ENCODE measurements at regions not wholly inside any gene's neighbourhood (a gene's known extent, or its start where the extent isn't known, plus 50 kb on each side); places are given as distances from the start of the nearest gene placed in this dataset.
A peak's percentile ranks its signal among the peaks of the same experiment; 100 is the strongest.
"Not testable (repeated sequence)": the region's sequence is repeated elsewhere in the genome, so short reads cannot be mapped to it uniquely, and the experiment has no call there.

- H3K4me3 ChIP-seq (ENCODE audit: low read depth, low read length) = no peak overlapping the region
- ChIA-PET POLR2A (no interaction called here), CTCF (interaction anchor here (0.9 kb wide), 1 partner anchor 550 kb away, joined by 3 read pairs; no protein-coding TSS in a partner anchor)
- no peak for TF ChIP-seq CTCF (IDR thresholded peaks at IDR 0.05; ENCODE audit: insufficient read depth, low read length, missing control alignments)
- no peak for DNase-seq (ENCODE audit: low read depth, low spot score)
These were observed 120.7 kb upstream of the NT5E start for GRCh38 chr6:85329196-85329595.

- POLR2A ChIA-PET; H3K4me3 ChIP-seq (ENCODE audit: low read depth, low read length); DNase-seq (ENCODE audit: low read depth, low spot score): not testable (repeated sequence)
- CTCF ChIA-PET = interaction anchor here (1.1 to 3.4 kb wide), 2 partner anchors 158 to 349 kb away, joined by 3 to 23 read pairs; no protein-coding TSS in a partner anchor
These were observed 124.1 kb upstream of the NT5E start for GRCh38 chr6:85325811-85326210.

- CTCF ChIA-PET = interaction anchor here (0.6 to 4.2 kb wide), 51 partner anchors 9 to 1708 kb away, joined by 3 to 23 read pairs (median 4); partner anchors contain the start of genes CEP162, CYB5R4 and TBX18
- POLR2A ChIA-PET = no interaction called here
- DNase-seq (ENCODE audit: low read depth, low spot score) = peak; percentile 54
- no peak overlapping the region for H3K4me3 ChIP-seq (ENCODE audit: low read depth, low read length)
- peak; percentile 83 for TF ChIP-seq CTCF (IDR thresholded peaks at IDR 0.05; ENCODE audit: insufficient read depth, low read length, missing control alignments)
These were observed 126.3 kb upstream of the NT5E start for GRCh38 chr6:85323435-85324040.

GRCh38 chr6:85322446-85323105 lies 127.3 kb upstream of the NT5E start:
- no peak for TF ChIP-seq CTCF (IDR thresholded peaks at IDR 0.05; ENCODE audit: insufficient read depth, low read length, missing control alignments)
- H3K4me3 ChIP-seq (ENCODE audit: low read depth, low read length) = no peak overlapping the region
- ChIA-PET CTCF (interaction anchor here (0.6 to 4.2 kb wide), 43 partner anchors 8 to 1708 kb away, joined by 3 to 23 read pairs (median 4); partner anchors contain the start of genes CEP162 and TBX18), POLR2A (no interaction called here)
- no peak for DNase-seq (ENCODE audit: low read depth, low spot score)

- no peak for TF ChIP-seq CTCF (IDR thresholded peaks at IDR 0.05; ENCODE audit: insufficient read depth, low read length, missing control alignments)
- DNase-seq (ENCODE audit: low read depth, low spot score) = no peak
- H3K4me3 ChIP-seq (ENCODE audit: low read depth, low read length) = no peak overlapping the region
- ChIA-PET POLR2A (no interaction called here), CTCF (interaction anchor here (1.5 to 4.2 kb wide), 3 partner anchors 196 to 557 kb away, joined by 3 to 15 read pairs (median 4); partner anchors contain the start of gene TBX18)
These were observed 128.0 kb upstream of the NT5E start for GRCh38 chr6:85321906-85322305.

- POLR2A ChIA-PET = interaction anchor here (0.6 kb wide), 1 partner anchor 310 kb away, joined by 3 read pairs; no protein-coding TSS in a partner anchor
- TF ChIP-seq CTCF (IDR thresholded peaks at IDR 0.05; ENCODE audit: insufficient read depth, low read length, missing control alignments) = no peak
- no peak for DNase-seq (ENCODE audit: low read depth, low spot score)
- CTCF ChIA-PET = interaction anchor here (1.7 kb wide), 1 partner anchor 9 kb away, joined by 8 read pairs; no protein-coding TSS in a partner anchor
- H3K4me3 ChIP-seq (ENCODE audit: low read depth, low read length) = no peak overlapping the region
These were observed 135.3 kb upstream of the NT5E start for GRCh38 chr6:85314586-85314985.

Data from AG04449 (cell line).